ENCODE measurements at regions not wholly inside any gene's neighbourhood (a gene's known extent, or its start where the extent isn't known, plus 50 kb on each side); places are given as distances from the start of the nearest gene placed in this dataset.

- no peak for DNase-seq
Observed at GRCh38 chr16:64150193-64150592, 971.7 kb downstream of the CDH11 start.

DNA sequence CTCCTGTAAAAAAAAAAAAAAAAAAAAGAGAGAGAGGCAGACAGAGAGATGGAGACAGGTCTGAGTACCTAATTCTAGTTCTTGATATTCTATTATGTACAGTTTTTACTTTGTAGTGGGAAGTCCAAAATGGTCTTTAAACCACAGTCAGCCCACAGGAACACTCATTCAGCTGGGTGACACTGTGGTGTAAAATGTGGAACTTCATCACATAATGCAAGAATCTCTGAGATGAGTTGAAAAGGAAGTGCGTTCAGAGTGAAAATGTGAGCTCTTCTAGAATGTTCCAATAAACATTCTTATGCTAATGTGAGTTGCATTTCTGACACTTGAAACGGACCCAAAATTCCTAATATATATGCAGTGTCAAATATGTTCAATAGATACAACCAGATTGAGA, 972.1 kb downstream of the CDH11 start:
- DNase-seq: no peak

GRCh38 chr16:64148356-64148755, 973.5 kb downstream of the CDH11 start:
- DNase-seq: no peak

GRCh38 chr16:64147941-64148340, 973.9 kb downstream of the CDH11 start:
- no peak for DNase-seq

DNA sequence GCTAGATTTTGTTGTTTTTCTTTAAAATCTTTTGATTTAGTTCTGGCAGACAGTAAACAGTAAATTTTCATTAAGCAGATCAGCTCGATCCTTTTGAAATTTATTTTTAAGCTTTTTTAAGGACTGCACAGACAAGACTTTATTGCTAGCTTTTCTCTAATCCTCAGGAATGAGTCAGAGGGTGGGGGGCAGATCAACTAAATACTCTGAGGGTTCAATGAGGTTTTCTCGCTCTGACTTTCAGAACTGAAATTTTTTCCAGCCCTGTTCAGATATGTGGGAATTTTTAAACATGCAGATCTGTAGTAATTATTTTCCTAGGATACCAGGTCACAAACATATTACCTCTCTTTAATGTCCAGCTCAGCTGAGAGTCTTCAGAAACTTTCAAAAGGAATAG, 977.2 kb downstream of the CDH11 start:
- no peak for DNase-seq

DNA sequence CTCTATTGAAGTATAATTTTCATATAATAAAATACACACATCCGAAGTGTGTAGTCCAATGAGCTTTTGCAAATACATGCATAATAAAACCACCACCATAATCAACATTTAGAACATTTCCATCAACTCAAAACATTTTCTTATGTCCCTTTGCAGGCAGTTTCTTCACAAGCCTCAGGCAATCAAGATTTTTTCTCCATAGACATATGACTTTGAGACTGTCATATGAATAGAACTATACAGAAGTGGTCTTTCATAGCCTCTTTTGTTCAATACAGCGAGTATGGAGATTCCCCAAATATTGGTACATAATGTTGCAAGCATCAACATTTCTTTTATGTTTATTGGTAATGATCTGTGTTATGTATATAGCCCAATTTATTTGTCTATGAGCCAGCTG, 983.2 kb downstream of the CDH11 start:
- no peak for DNase-seq

- DNase-seq: no peak
Observed at GRCh38 chr16:64138006-64138405, 983.9 kb downstream of the CDH11 start.

GRCh38 chr16:64136743-64137142, 985.1 kb downstream of the CDH11 start:
- DNase-seq: no peak

DNA sequence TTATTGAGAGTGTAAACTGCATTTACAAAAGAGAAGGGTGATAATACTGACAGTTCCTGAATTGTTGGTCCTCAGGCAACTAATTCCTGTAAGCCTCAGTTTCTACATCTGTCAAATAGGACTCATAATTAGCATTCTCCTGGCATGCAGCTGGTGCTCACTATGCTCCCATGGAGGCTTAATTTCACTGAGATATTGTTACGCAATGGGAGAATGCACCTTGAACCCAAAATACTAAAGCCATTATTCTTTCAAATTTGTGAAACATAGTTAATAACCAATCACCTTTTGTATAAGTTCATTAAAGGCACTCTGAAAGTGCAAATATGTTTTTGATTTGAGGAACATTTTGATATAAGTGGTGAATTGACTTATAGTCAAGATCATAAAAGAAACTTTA, 985.5 kb downstream of the CDH11 start:
- DNase-seq: no peak

- no peak for DNase-seq
Observed at GRCh38 chr16:64133366-64133765, 988.5 kb downstream of the CDH11 start.

DNA sequence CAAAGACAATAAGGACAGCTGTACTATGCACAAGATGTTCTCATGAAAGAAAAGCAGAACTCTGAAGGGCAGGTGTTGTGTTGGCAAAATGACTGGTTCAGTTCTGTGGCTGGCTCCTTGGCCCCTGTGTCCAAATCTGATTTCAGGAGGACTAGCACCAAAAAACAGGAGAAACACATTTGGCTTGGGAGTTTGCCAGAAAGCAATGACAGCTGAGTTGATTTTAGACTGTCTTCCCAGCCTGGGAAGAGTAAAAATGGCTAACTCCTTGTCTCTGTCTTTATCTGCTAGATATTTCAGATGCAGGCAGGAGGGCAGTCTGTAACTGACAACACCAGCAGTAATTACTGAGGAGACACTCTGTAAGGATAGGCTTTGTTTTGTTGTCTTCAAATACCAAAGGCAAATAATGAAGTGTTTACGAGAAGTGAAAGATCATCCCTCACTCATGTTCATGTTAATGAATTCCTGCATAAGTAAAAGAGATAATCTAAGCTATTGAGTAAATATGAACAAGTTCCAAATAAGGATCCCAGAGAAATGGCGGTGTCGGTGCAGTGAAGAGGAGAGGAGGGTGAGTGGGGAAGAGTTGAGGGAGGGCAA, 989.0 kb downstream of the CDH11 start:
- no peak for DNase-seq

- no peak for DNase-seq
Observed at GRCh38 chr16:64132190-64132589, 989.7 kb downstream of the CDH11 start.

DNA sequence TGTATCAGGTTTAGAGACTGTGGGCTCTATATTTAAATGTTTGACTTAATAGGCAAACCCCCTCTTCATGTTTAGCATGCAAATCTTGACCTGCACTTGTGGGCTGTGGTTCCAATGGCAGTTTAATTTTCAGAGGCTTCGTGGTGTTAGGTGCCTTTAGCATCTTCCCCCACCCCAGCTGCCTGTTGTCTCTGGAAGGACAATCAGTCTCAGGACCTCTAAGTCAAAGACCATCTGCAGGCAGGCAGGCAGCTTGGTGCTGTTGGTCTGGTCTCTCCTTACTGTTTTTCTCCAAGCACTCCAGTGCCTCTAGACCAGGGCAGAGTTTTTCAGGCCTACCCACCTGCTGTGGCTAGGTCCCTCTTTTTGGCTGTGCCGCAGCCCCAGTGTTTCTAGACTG, 990.4 kb downstream of the CDH11 start:
- no peak for DNase-seq

DNA sequence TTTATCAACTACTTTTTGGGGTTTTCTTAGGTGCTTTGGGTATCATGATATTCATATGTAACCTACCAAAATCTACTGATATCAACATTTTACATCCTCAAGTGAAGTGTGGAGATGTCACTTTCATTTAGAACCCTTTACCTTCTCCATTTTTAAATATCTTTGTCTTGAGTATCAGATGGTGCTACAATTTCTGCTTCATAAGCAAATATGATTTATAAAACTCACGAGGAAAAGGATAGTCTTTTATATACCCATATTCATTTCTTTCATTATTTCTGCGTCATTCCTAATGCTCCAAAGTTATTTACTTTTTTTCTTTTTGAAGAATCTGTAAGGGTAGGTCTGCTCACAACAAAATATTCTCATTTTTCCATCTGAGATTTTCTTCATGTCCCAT, 991.7 kb downstream of the CDH11 start:
- DNase-seq: no peak

DNA sequence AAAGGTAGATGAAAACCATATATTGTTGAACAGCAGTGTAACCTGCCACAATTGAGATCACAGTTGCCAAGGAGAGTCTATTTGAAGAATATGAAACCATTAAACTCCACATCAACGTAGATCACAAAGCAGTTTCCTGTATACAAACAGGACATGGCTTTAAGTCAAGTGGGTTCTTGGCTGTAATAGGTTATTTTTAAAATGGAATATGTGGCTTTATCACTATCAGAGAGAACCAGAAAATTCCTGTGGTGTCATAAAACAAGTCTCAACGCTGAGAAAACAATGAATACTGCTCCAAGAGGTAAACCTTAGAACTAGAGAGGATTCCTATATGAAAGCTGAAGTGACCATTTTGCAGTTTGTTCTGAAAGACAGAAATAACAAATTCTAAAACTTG, 999.7 kb downstream of the CDH11 start:
- no peak for DNase-seq

GRCh38 chr16:64121473-64121872, 1000.4 kb downstream of the CDH11 start:
- no peak for DNase-seq

DNA sequence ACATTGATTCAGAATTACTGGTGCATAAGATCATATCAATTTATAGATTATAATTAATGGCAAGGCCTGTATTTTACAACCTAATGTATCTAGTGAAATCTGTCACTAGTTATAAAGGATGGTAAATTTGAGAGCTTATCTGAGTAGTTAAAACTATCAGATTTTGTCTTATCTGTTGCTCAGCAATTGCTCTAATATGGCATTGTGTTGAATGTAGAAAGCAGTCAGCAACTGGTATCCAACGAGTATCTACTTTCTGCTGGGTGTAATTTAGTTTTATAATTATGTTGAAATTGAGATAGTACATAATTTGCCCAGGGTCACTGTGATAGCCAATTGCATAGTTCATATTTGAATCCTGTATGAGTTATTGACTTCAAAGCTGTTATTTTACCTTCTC, 1005.7 kb downstream of the CDH11 start:
- DNase-seq: no peak

DNA sequence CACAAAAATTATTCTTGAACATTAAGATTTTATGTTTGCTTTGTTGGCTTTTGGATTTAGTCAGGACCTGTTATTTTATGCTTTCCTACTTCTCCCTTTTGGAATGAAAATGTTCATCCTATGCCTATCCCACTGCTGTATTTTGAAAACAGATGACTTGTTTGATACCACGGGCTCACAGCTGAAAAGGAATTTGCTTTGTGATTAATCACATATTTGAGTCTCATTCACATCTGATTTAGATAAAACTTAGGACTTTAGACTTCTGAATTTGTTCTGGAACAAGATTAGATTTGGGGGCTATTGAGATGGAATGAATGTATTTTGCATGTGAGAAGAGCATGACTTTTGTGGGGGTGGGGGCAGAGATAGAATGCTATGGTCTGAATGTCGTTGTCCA, 1012.6 kb downstream of the CDH11 start:
- no peak for DNase-seq

GRCh38 chr16:64102654-64103053, 1019.2 kb downstream of the CDH11 start:
- DNase-seq: no peak

- DNase-seq: no peak
Observed at GRCh38 chr16:64098451-64098850, 1023.4 kb downstream of the CDH11 start.

DNA sequence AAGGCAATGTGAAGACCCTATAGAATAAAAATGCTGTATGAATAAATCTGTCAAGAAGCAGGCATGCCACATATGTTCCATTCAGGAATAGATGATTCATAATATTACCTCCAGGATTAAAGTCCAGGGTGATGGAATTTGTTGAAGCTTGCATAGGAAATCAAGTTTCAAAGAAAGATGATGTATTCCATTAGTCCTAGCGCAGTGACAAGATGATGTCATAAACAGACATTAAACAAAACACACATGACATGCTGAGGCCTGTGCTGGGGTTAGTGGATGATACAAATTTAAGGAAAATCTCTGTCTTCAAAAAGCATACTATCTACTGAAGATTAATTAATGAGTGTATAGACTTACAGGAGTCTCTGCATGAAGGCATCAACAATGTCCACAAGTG, 1025.2 kb downstream of the CDH11 start:
- DNase-seq: no peak

GRCh38 chr16:64094992-64095634, 1026.8 kb downstream of the CDH11 start:
- no peak for DNase-seq

DNA sequence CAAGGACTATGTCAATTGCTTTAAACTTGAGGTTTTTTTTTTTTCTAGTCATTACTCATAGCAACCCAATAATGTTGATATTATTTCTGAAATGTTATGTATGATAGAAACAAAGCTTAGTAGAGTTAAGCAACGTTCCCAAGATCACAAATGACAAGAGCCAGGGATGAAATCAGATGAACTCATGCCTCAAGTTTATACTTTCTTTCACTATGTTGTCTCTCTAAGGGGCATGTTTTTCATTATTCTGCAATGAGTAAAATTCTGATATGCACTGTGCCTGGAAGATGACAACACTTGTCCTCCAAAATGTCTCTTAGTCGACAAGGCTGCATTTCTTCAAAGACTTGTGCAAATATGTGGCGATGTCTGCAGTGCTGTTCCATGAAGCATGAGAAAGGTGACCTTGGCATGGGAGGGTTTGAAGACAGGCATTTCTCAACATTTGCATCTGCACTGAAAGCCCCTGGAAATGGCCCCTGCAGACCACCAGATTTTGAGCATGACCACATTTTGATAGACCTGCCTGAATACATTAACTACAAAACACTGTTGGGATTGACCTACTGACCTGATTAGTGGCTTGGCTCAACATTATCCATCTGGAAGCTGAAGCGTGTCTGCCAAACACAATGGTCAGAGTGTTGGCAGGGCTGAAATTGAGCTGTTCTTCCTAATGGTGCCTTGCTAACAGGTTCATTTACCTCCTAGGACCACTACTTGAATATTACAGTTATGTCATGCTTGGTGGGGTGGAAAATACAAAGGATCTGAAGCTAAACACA, 1027.5 kb downstream of the CDH11 start:
- DNase-seq: no peak

- DNase-seq: no peak
Observed at GRCh38 chr16:64092271-64092670, 1029.6 kb downstream of the CDH11 start.

All from stimulated activated CD4-positive, alpha-beta T cell treated with anti-CD3 and anti-CD28 coated beads, Interleukin-4, amount 100 ng/mL, for 4 hours (primary cell).